ENCODE measurements at regions not wholly inside any gene's neighbourhood (a gene's known extent, or its start where the extent isn't known, plus 50 kb on each side); places are given as distances from the start of the nearest gene placed in this dataset.
"Not testable (repeated sequence)": the region's sequence is repeated elsewhere in the genome, so short reads cannot be mapped to it uniquely, and the experiment has no call there.

DNA sequence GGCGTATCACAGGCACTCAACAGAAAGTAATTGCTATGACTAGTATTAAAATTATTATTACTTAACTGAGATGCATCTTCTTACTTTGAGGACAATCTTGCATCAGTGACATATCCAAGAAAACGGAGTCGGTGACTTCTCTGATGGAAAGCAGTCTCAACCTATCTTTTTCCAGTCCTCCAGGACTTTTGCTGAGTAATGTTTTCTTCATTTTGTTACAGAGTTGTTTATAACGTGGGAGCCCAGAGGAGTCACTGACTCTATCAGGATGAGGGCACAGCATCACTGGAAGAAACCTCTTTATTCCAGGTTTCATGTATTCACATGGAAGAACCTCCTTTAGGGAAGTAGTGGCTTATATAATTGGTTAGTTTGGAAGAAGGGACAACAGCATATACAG, 51.5 kb upstream of the MELK start:
- no peak for DNase-seq

DNA sequence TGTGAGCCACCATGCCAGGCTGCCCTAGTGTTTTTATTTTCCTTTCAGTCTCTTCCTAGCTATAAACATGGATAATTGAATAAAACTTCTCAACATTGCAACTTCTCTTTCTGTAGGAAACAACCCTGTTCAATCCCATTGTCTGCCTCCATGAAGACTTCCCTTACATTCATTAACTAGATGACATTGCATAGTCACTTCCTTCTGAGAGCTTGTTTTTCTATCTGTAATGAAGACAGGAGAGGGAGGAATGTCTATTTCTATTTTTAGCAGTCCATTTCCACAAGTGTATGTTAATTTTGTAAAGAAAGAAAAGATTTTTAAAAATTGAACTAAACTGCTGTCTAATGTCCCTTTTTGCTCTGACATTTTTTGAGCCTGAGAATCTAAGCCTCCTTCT, 55.6 kb upstream of the MELK start:
- DNase-seq: no peak

DNA sequence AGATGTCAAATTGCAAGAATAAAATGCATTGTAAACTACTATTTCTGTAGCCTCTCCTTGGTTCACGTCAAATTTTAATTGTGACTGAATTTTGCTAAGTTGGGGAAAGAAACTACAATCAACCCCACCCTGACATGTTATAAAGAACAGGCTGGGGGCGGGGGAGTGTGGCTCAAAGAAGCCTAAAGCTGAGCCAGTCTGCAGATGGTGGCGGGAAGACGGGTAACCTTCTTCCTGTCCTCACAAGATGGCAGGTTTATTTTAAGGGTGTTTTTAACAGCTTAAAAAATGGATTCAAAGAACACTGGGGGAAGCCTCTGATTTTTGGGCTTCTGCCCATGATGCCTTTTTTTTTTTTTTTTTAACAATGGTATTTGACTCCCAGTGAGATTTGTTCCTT, 68.5 kb upstream of the MELK start:
- peak in 5 of 6 experiments; percentile 7 to 53 (median 13) for DNase-seq

DNA sequence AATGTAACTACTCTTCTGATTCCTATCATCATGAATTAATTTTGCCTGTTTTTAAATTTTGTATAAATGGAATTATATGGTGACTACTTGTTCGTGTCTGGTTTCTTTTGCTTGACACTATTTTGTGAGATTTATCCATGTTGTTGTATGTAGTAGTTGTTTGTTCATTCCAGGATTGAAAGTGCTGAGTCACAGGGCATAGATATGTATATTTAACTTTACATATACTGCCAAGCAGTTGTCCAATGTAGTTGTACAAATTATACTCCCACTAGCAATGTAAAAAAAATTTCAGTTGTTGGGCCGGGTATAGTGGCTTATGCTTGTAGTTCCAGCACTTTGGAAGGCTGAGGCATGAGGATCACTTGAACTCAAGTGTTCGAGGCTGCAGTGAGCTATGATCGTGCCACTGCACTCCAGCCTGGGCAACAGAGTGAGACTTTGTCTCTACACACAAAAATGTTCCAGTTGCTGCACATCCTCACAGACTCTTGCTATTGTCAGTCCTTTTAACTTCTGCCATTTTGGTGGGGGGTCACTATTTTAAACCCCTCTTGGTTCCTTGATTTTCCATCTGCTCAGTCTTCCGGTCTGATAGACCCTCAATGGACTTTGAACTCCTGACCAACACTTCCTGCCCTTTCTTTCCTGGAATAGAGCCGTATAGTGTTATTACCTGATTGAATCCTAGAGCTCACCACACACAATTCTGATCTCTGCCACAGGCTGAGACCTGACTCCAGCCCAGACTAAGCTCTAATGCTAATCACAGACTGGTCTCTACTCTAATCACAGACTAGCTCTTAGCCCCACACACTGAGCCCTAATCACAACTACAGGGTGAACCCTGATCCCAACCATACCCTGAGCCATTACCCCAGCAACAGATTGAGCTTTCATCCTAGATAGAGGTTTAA, 69.3 kb upstream of the MELK start:
- no peak for DNase-seq

GRCh38 chr9:36501727-36502126, 71.0 kb upstream of the MELK start:
- no peak for DNase-seq

DNA sequence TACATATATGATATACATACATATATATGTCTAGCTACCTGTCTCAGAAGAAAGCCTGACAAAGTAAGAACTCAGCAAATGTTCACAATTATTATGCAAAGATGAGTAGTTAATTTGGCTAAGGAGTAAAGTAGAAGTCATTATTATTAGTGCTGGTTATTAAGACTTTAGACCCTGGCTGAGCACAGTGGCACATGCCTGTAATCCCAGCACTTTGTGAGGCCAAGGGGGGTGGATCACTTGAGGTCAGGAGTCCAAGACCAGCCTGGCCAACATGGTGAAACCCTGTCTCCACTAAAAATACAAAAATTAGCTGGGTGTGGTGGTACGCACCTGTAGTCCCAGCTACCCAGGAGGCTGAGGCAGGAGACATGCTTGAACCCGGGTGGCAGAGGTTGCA, 71.8 kb upstream of the MELK start:
- DNase-seq: not testable (repeated sequence)

GRCh38 chr9:36499174-36499890, 73.4 kb upstream of the MELK start:
- no peak for DNase-seq

- peak; percentile 9 to 67 (median 44) for DNase-seq
Measured at GRCh38 chr9:36493564-36493963, 79.1 kb upstream of the MELK start.

- DNase-seq: peak in 5 of 6 experiments; percentile 15 to 76 (median 74)
Measured at GRCh38 chr9:36492865-36493264, 79.8 kb upstream of the MELK start.

- DNase-seq: no peak
Measured at GRCh38 chr9:36489453-36489852, 83.2 kb upstream of the MELK start.

GRCh38 chr9:36488389-36488756, 84.3 kb upstream of the MELK start:
- peak in 1 of 6 experiments; percentile 26 for DNase-seq

DNA sequence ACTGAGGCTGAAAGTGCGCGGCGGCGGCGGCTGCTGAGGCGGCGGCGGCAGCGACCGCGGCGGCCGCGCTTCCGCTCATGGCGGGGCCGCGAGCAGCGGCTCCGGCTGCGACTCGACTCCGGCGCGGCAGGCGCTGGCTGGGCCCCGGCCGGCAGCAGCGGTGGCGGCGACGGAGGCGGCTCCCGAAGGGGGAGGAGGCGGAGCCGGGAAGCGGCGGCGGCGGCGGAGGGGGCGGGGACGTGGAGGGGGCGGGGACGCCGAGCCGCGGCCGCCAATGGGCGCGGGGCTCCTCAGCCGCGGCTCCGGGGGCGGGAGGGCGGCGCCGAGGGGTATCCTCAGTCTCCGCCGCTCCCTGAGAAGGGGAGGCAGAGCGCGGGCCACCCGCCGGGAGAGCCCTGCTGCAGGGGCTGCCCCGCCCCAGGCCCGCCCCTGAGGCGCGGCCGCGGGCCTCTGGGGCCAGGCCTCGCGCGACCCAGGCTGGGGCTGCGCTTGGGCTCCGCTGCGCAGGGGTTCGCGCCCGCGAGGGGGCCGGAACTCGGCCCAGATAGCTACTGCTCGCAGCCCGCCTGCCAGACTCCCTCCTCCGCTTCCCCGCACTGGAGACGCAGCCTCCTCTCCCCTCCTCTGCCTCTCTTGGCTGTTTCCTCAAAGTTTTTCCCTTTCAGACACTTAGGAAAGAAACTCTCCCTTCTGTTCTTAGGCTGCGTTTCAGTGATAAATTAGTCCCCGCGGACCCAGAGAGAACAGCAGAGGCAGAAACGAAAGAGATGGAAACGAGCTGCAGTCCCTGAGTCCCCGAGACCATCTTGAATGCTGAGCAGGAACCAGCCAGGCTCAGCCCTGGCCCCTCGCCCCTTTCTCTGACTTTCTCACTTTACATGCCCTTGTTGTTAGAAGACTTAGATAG, 85.0 kb upstream of the MELK start:
- peak; percentile 83 to 90 (median 89) for DNase-seq

GRCh38 chr9:36486933-36487481, 85.7 kb upstream of the MELK start:
- DNase-seq: peak; percentile 23 to 58 (median 48)

DNA sequence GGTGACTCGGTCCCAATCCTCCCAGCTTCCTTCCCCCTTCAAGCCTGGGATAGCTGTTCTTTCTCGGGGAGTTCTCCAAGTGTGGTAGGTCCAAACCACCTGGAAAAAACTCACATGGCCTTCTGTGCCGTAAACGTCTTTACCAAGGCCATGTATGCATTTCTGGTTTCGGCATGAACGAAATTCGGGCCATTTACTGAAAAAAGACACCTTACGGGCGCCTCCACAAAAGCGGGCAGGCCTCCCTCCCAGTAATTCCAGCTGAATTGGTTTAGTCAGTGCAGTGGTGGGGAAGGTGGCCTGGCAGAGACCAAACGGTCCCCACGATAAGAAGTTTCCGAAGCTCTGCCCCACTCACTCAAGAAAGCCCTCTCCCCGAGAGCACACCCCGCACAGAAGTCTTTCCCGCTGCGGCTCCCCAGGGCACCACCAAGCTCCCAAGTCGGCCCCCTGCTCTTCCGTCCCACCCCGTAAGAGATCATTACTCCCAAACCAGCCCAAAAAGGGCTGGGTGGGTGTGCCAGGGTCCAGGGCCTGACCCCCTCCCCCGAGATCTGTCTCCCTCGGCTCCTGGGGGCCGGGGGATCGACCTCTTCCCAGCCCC, 86.3 kb upstream of the MELK start:
- peak in 4 of 6 experiments; percentile 21 to 58 (median 44) for DNase-seq

- peak in 2 of 6 experiments; percentile 18 to 34 for DNase-seq
Measured at GRCh38 chr9:36485647-36486328, 85.7 kb upstream of the RNF38 start.

GRCh38 chr9:36484124-36484523, 84.1 kb upstream of the RNF38 start:
- DNase-seq: no peak

- DNase-seq: no peak
Measured at GRCh38 chr9:36479101-36479500, 79.0 kb upstream of the RNF38 start.

DNA sequence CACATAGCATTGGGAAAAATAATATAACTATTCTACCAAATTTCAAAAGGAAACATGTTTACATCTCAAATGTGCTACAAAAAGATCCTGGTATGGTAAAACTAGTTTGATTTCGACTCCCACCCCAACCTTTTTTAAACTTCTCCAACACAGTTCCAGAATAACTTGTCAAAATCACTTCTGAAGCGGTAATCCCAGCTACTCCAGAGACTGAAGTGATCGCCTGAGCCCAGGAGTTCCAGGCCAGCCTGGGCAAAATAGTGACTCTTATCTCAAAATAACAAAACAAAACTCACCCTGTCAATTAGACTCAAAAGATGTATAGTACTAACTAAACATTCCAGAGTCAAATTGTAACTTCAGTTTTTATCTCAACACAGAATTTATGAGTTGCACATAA, 71.3 kb upstream of the RNF38 start:
- no peak for DNase-seq

GRCh38 chr9:36470643-36471290, 70.7 kb upstream of the RNF38 start:
- peak in 5 of 6 experiments; percentile 28 to 54 (median 46) for DNase-seq

DNA sequence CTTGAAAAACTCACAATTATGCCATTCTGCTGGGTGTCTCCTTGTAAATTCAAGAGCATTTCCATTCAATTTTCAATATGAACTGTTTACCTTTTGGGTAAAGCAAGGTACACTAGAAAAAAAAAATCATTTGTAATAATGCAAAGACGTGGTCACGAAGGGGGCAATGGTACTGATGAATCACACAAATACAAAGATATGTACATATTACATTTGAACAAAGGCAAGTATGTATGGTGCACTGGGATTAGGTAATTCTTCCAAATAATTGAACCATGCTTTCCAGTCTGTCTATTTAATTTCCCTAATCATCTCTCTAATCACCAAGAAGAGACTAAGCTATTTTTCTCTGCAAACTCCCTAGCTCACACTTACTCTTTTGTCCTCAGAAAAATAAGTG, 63.4 kb upstream of the RNF38 start:
- DNase-seq: no peak

GRCh38 chr9:36462245-36462644, 62.2 kb upstream of the RNF38 start:
- DNase-seq: no peak

Measured in stimulated activated naive CD4-positive, alpha-beta T cell (primary cell).